Activated gamma-delta T cell treated with Interleukin-2 at 50 U/mL for 16 hours (primary cell): ENCODE measurements at regions not wholly inside any gene's neighbourhood (a gene's known extent, or its start where the extent isn't known, plus 50 kb on each side); places are given as distances from the start of the nearest gene placed in this dataset.
"Not testable (repeated sequence)": the region's sequence is repeated elsewhere in the genome, so short reads cannot be mapped to it uniquely, and the experiment has no call there.

ENCODE experiments used
- DNase-seq: peaks from one replicate; pipeline ENCODE4 v3.0.0-alpha.2; 2020

DNA sequence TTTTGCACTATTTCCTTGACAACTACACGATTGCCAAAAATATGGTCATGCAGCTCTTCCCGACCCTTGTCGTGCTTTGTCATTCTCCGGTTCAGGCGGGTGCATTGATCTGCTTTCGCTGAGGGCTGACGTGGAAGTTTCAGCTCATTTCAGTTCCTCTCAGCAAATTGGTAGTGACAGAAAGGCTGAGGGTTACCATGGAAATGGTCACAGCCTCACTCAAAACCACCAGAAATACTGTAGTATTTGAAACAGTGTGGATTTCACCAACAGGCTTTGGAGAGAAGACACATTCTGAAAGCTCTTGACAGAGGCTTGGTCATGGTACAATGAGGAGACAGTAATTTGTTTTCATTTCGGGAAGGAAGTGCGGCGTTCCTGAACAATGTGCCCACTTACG, 99.7 kb upstream of the EXOC2 start:
- no peak for DNase-seq

DNA sequence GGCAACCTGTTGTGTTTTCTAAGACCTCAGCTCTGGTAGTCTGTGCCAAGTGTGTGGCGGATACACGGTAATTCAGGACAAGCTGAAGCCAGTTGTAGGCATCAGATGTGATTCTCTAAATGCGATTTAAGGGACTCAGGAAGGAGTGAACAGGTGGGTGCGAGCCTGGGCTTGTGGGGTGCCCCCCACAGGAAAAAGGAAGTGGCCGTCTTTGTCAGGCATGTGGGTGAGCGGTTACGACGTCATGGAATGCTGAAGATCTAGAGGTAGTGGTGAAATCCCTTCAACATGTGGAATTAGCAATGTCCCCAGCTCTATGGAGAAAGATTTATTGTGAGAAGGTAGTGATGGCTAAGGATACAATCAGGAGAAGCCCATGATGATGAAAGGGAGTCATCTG, 95.1 kb upstream of the EXOC2 start:
- DNase-seq: no peak

GRCh38 chr6:786946-787763, 94.2 kb upstream of the EXOC2 start:
- DNase-seq: no peak

DNA sequence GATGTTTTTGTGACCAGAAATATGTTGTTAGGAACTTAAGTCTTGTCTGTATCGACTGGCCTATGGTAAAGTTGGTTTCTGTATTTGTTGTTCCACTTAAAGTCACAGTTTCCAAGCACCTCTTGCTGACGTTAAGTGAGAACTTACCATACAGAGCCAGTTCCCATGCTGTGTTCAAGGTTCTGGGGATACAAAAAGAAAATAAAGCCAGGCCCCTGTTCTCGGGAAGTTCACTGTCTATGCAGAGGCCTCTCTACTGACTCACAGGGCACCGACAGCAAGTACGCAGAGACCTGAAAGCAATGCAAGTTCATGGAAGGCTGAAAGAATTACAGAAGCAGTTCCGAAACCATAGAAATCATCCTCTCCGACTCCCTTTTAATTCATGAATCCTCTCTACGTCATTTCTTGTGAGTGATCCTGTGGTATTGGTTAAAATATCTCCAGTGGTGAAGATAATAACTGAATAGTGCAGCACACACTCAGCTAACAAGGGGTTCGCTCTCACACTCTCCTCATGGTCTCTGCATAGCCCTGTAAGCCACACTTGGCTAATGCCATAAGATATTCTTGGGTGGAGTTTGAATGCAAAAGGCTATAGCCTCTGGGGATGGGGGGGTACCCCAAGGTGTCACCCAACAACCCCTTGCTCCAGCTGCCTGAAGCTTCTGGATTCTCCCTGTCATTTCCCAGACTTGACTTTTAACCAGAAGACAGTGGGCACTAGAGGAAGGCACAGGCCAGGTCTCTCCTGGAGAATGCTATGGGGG, 91.2 kb upstream of the EXOC2 start:
- no peak for DNase-seq

GRCh38 chr6:782141-782540, 89.2 kb upstream of the EXOC2 start:
- no peak for DNase-seq

GRCh38 chr6:781350-781961, 88.5 kb upstream of the EXOC2 start:
- DNase-seq: no peak

- no peak for DNase-seq
Observed at GRCh38 chr6:780706-781105, 87.8 kb upstream of the EXOC2 start.

GRCh38 chr6:776951-777350, 84.0 kb upstream of the EXOC2 start:
- DNase-seq: no peak

DNA sequence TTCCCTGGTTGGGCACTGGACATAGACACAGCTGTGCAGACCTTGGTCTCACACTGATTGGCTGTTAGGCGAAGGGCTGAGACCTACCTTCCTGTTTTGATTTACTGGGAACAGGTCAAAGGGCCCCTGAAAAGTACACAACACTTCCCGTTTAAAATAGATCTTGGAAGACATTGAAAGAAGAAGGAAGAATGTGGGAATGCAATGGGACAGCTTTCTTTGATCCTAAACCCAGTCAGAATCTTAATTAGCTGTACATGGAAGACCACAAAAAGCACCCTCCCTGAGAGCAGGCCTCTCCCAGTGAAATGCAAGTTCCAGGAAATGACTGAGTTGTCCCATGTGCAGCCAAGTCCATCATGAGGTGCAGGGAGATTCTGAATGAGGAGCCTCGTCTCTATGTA, 83.6 kb upstream of the EXOC2 start:
- DNase-seq: no peak

GRCh38 chr6:775863-776262, 82.9 kb upstream of the EXOC2 start:
- no peak for DNase-seq

- DNase-seq: not testable (repeated sequence)
Observed at GRCh38 chr6:771683-772082, 78.7 kb upstream of the EXOC2 start.

GRCh38 chr6:767755-768512, 75.0 kb upstream of the EXOC2 start:
- no peak for DNase-seq

- DNase-seq: no peak
Observed at GRCh38 chr6:766625-767024, 73.7 kb upstream of the EXOC2 start.

DNA sequence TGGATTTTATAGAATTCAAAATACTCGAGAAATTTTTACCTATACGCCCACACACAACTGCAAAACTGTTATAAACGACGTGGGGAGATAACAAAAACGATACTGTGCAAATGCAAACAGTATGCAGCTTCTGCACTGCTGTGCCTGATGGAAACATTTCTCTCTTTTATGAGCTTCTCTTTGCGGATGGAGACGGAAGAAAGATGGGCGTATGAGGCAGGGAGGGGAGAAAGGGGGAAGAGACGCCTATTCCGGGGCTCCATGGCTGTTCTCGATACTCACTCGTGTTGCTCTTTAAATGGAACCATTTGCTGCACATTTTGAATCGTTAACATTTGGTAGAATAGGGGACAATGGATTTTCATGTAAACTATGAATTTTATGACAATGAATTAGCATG, 69.1 kb upstream of the EXOC2 start:
- no peak for DNase-seq

- no peak for DNase-seq
Observed at GRCh38 chr6:760982-761955, 68.3 kb upstream of the EXOC2 start.

DNA sequence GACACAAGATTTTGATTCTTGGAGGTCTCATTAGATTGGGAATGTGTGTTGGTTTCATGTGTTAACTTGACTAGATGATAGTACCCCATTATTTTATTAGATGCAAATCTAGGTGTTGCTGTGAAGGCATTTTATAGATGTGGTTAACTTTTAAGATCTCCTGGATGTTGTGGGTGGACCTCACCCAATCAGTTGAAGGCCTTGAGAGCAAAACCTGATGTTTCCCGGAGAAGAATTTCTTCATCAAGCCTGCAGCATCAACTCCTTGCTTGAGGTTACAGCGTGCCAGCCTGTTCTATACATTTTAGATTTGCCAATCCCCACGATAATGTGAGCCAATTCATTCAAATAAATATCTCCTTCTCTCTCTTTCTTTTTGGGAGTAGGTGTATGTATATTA, 66.8 kb upstream of the EXOC2 start:
- no peak for DNase-seq

- no peak for DNase-seq
Observed at GRCh38 chr6:756224-756623, 63.3 kb upstream of the EXOC2 start.

- DNase-seq: no peak
Observed at GRCh38 chr6:754202-754601, 61.3 kb upstream of the EXOC2 start.

GRCh38 chr6:753486-753885, 60.5 kb upstream of the EXOC2 start:
- no peak for DNase-seq

GRCh38 chr6:752438-752837, 59.5 kb upstream of the EXOC2 start:
- DNase-seq: no peak

DNA sequence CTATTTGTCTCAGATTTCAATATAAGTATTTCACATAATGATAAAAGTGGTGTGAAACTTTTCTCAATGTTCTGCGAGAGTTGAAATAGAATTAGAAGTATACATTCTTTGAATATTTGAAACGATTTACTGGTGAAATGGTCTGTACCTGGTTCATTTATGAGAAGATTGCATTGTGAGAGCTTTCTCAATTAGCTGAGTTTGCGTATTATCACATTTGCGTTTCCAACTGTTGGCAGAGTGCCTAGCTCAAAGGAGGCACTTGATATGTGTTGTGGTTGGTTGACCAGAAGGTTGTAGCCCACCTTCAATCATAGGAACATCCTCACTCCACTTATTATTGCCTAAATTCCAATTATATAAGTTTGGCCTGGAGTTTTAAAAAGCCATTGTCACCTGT, 58.8 kb upstream of the EXOC2 start:
- no peak for DNase-seq

GRCh38 chr6:747921-748320, 55.0 kb upstream of the EXOC2 start:
- DNase-seq: no peak
